HepG2 (cell line): ENCODE measurements at regions not wholly inside any gene's neighbourhood (a gene's known extent, or its start where the extent isn't known, plus 50 kb on each side); places are given as distances from the start of the nearest gene placed in this dataset.

Experiments used
- ATAC-seq: fragments of 200-7000 bp; cut with Tn5 transposase; 3 replicates; pipeline ENCODE4 v1.9.1; 2020; ENCODE audit warnings: mild to moderate bottlenecking, moderate library complexity
- BruUV-seq: library from RNA; stranded (reverse); fragments of 400-500 nt; replicated peaks from 2 replicates; lab custom pipeline; 2021; lab: Mats Ljungman, UMichigan
- CTCF ChIA-PET: fragments of 300-600 bp; formaldehyde crosslinking; extraction: SDS; loops from one replicate; lab custom pipeline; 2021; ENCODE audit warnings: low total read pairs, inconsistent platforms, low intra/inter-chr PET ratio; lab: Yijun Ruan, JAX
- POLR2A ChIA-PET: fragments of 350-600 bp; sonication (Branson Sonifier 250); formaldehyde crosslinking; loops from one replicate; lab custom pipeline; 2020; ENCODE audit warnings: antibody characterized with exemption, inconsistent platforms; lab: Yijun Ruan, JAX
- DNase-seq: peaks from one replicate; pipeline ENCODE4 v3.0.0-alpha.2; 2015; ENCODE audit warnings: low spot score
- FAIRE-seq: peaks from 3 replicates; lab custom pipeline; 2011; peaks lifted over from hg19 to GRCh38; lab: Jason Lieb, UNC
- H2AFZ ChIP-seq: one replicate; pipeline ENCODE4 v1.6.1; 2011; ENCODE audit warnings: low read length, inconsistent platforms
- H3K27ac ChIP-seq: fragments of 300-600 bp; 3 replicates; pipeline ENCODE4 v1.8.0; 2011; ENCODE audit warnings: mixed run types, mild to moderate bottlenecking, mixed read lengths, low read length, inconsistent platforms; ENCODE audit not compliant: insufficient read depth; ENCODE audit errors: extremely low read length
- H3K27me3 ChIP-seq, 2 experiments: fragments of 200-600 bp in 1 of 2; 2 replicates in 1 of 2; 3 replicates in 1 of 2; pipeline versions ENCODE4 v1.6.0 to v1.8.0; 2011; ENCODE audit warnings: low read length in 2 of 2, mild to moderate bottlenecking in 2 of 2, moderate library complexity in 2 of 2, inconsistent platforms in 1 of 2; ENCODE audit not compliant: insufficient read depth in 2 of 2, control insufficient read depth in 1 of 2
- H3K36me3 ChIP-seq, 2 experiments: fragments of 200-600 bp in 1 of 2; replicated peaks in 1 of 2; 2 replicates in 1 of 2; 3 replicates in 1 of 2; pipeline versions ENCODE4 v1.5.1 to v1.8.0; 2011; ENCODE audit warnings: low read length in 2 of 2, inconsistent platforms in 1 of 2; ENCODE audit not compliant: insufficient read depth in 2 of 2, control insufficient read depth in 1 of 2
- H3K4me1 ChIP-seq: 2 replicates; pipeline ENCODE4 v1.5.1; 2012; ENCODE audit warnings: low read length, inconsistent platforms; ENCODE audit not compliant: insufficient read depth
- H3K4me2 ChIP-seq: 2 replicates; pipeline ENCODE4 v1.6.0; 2011; ENCODE audit warnings: low read depth, low read length, inconsistent platforms
- H3K4me3 ChIP-seq, 3 experiments: fragments of 200-600 bp in 1 of 3; sonication (generic), shearing (Covaris generic) in 1 of 3; replicated peaks in 1 of 3; 2 replicates each; pipeline ENCODE4 v1.5.1; 2011 to 2016; ENCODE audit warnings: low read length in 3 of 3, inconsistent platforms in 2 of 3, low read depth in 2 of 3, mild to moderate bottlenecking in 2 of 3, control low read depth in 1 of 3, mixed read lengths in 1 of 3; ENCODE audit not compliant: insufficient read depth in 1 of 3
- H3K79me2 ChIP-seq: one replicate; pipeline ENCODE4 v1.6.1; 2011; ENCODE audit warnings: low read length, inconsistent platforms; ENCODE audit not compliant: insufficient read depth
- H3K9ac ChIP-seq: 2 replicates; pipeline ENCODE4 v1.6.0; 2011; ENCODE audit warnings: mild to moderate bottlenecking, low read depth, low read length, inconsistent platforms; ENCODE audit not compliant: insufficient read depth
- H3K9me3 ChIP-seq: 2 replicates; pipeline ENCODE4 v1.5.1; 2012; ENCODE audit warnings: mild to moderate bottlenecking, low read length
- H4K20me1 ChIP-seq: 2 replicates; pipeline ENCODE4 v1.6.0; 2011; ENCODE audit warnings: inconsistent platforms, mild to moderate bottlenecking, low read length, moderate library complexity; ENCODE audit not compliant: insufficient read depth
- BHLHE40 ChIP-seq: IDR thresholded peaks from 2 replicates; pipeline ENCODE4 v1.6.1; 2011; ENCODE audit warnings: low read length, improper control_type of control experiment
- CBFB ChIP-seq: sonication (generic); formaldehyde crosslinking; IDR thresholded peaks from 2 replicates; pipeline ENCODE4 v1.4.0; 2020; ENCODE audit warnings: missing genetic modification reagents
- FOXM1 ChIP-seq: sonication (generic); formaldehyde crosslinking; IDR thresholded peaks from 2 replicates; pipeline ENCODE4 v1.5.0; 2020; ENCODE audit warnings: missing genetic modification reagents
- HNRNPL ChIP-seq: fragments of 200-400 bp; formaldehyde crosslinking; IDR thresholded peaks from 2 replicates; pipeline ENCODE4 v1.6.1; 2017; ENCODE audit warnings: mild to moderate bottlenecking, low read depth, low read length
- PCBP1 ChIP-seq: fragments of 200-400 bp; formaldehyde crosslinking; IDR thresholded peaks from 2 replicates; pipeline ENCODE4 v1.6.1; 2017; ENCODE audit warnings: mild to moderate bottlenecking, low read depth, low read length, borderline replicate concordance
- RBFOX2 ChIP-seq: fragments of 200-400 bp; formaldehyde crosslinking; IDR thresholded peaks from 2 replicates; pipeline ENCODE4 v1.6.1; 2017; ENCODE audit warnings: low read depth, mild to moderate bottlenecking, low read length
- RBM39 ChIP-seq: fragments of 200-400 bp; formaldehyde crosslinking; IDR thresholded peaks from one replicate; pipeline ENCODE4 v1.6.1; 2018; ENCODE audit warnings: antibody characterized with exemption, mild to moderate bottlenecking, low read depth, low read length; ENCODE audit not compliant: poor library complexity, severe bottlenecking
- RELA ChIP-seq: sonication (generic); formaldehyde crosslinking; IDR thresholded peaks from 2 replicates; pipeline ENCODE4 v1.4.0; 2020; ENCODE audit warnings: missing genetic modification reagents
- ZFP82 ChIP-seq: sonication (generic); formaldehyde crosslinking; IDR thresholded peaks from 2 replicates; pipeline ENCODE4 v1.5.1; 2020; ENCODE audit warnings: mild to moderate bottlenecking, missing genetic modification reagents, borderline replicate concordance
- ZMYM3 ChIP-seq: sonication (generic); formaldehyde crosslinking; IDR thresholded peaks from 2 replicates; pipeline ENCODE4 v1.5.1; 2020; ENCODE audit warnings: mild to moderate bottlenecking, missing genetic modification reagents
- ZNF646 ChIP-seq: sonication (generic); formaldehyde crosslinking; IDR thresholded peaks from 2 replicates; pipeline ENCODE4 v1.9.0; 2021; ENCODE audit warnings: mild to moderate bottlenecking, missing genetic modification reagents
- WGBS: methylation state at CpG from one replicate; pipeline ENCODE4 v1.1.6; 2017; ENCODE audit warnings: low lambda C conversion rate; 5-methylcytosine and 5-hydroxymethylcytosine counted together
- in situ Hi-C: cut with HindIII; loops from 2 replicates; pipeline ENCODE4 v1.10.0; 2017; ENCODE audit warnings: low pct_unique_long_range_greater_than_20kb; ENCODE audit not compliant: extremely low pct_ligation_motif_present
- intact Hi-C: fragments of 100-400 bp; cut with micrococcal nuclease; formaldehyde crosslinking; loops from one replicate; pipeline ENCODE4 v1.10.0; 2022; ENCODE audit not compliant: unreplicated experiment

GRCh38 chr11:105245781-105246315 lies 106.3 kb upstream of the CARD18 start (continued):
- TF ChIP-seq ZNF646 (CRISPR knock-in tag) (no peak), CBFB (no peak), HNRNPL (no peak)

- no peaks in the 10 kb centered on the region for H3K27me3 ChIP-seq
- H3K9ac ChIP-seq = no peak overlapping the region
- BruUV-seq = no TSS peak
- intact Hi-C loops (no loop called here), in situ Hi-C loops (no loop called here)
- no peak overlapping the region for H2AFZ ChIP-seq
- ATAC-seq (no peak), FAIRE-seq (no peak), DNase-seq (no peak)
- no peak overlapping the region for H3K4me2 ChIP-seq
- H3K4me3 ChIP-seq = no peak overlapping the region
- H3K27ac ChIP-seq = no peak overlapping the region
- H3K36me3 ChIP-seq = no peaks in the 10 kb centered on the region
- ChIA-PET CTCF (no interaction called here), POLR2A (no interaction called here)
- H4K20me1 ChIP-seq = no peaks in the 10 kb centered on the region
- H3K9me3 ChIP-seq = no peaks in the 10 kb centered on the region
- no peaks in the 10 kb centered on the region for H3K79me2 ChIP-seq
- 29% methylated on average over 4 of the region's 4 CpGs for WGBS
- no peaks in the 10 kb centered on the region for H3K4me1 ChIP-seq
- no peak for TF ChIP-seq BHLHE40
- TF ChIP-seq RBM39 = no peak
- no peak for TF ChIP-seq ZMYM3
- TF ChIP-seq RELA = no peak
- no peak for TF ChIP-seq ZFP82
- TF ChIP-seq RBFOX2 = no peak
- no peak for TF ChIP-seq FOXM1 (CRISPR knock-in tag)
- no peak for TF ChIP-seq PCBP1
- TF ChIP-seq, all 625 proteins: peak for 0
Measured at GRCh38 chr11:105244160-105244825, 104.7 kb upstream of the CARD18 start.
